Gastroesophageal sphincter (tissue), 3 donors: ENCODE measurements at regions not wholly inside any gene's neighbourhood (a gene's known extent, or its start where the extent isn't known, plus 50 kb on each side); places are given as distances from the start of the nearest gene placed in this dataset.

Experiments
- CTCF ChIP-seq, 4 experiments: fragments of 200-600 bp in 2 of 4; fragments of 450-650 bp in 2 of 4; sonication (generic) in 1 of 4; IDR thresholded peaks; one replicate each; pipeline ENCODE4 v1.5.1; 2017 to 2019; ENCODE audit warnings: antibody characterized with exemption in 4 of 4, mild to moderate bottlenecking in 2 of 4, moderate library complexity in 2 of 4
- POLR2AphosphoS5 ChIP-seq: sonication (generic); formaldehyde crosslinking; IDR thresholded peaks from one replicate; pipeline ENCODE4 v1.6.1; 2017; ENCODE audit warnings: antibody characterized with exemption

GRCh38 chr6:10310826-10311225, 104.0 kb downstream of the TFAP2A start:
- TF ChIP-seq CTCF (IDR thresholded peaks at IDR 0.05), result no peak
- TF ChIP-seq POLR2AphosphoS5, result no peak
